ENCODE measurements at regions not wholly inside any gene's neighbourhood (a gene's known extent, or its start where the extent isn't known, plus 50 kb on each side); places are given as distances from the start of the nearest gene placed in this dataset.

- peaks cover 6 to 56% (median 28%) of the 10 kb centered on the region in 4 donors for H3K4me1 ChIP-seq
- no peaks in the 10 kb centered on the region for H3K9me3 ChIP-seq
- WGBS, 5 donors, result 66 to 81% (median 77%) methylated on average over 7 of the region's 7 CpGs
- H3K4me3 ChIP-seq, result no peak overlapping the region
- no peaks in the 10 kb centered on the region for H3K27me3 ChIP-seq
- H3K36me3 ChIP-seq, result no peaks in the 10 kb centered on the region
- no peak for DNase-seq
- TF ChIP-seq CTCF (IDR thresholded peaks at IDR 0.05), result no peak
- no peak for TF ChIP-seq EP300 (IDR thresholded peaks at IDR 0.05)
- no peak for TF ChIP-seq POLR2AphosphoS5 (IDR thresholded peaks at IDR 0.05)
- no peak for TF ChIP-seq POLR2A (IDR thresholded peaks at IDR 0.05)
- no peak overlapping the region for H3K27ac ChIP-seq
- intact Hi-C loops (cut with DNase I; ENCODE audit: low total_unique reads), result no loop called here
Measured at GRCh38 chr3:56889131-56889530, 87.4 kb upstream of the ARHGEF3 start.

DNA sequence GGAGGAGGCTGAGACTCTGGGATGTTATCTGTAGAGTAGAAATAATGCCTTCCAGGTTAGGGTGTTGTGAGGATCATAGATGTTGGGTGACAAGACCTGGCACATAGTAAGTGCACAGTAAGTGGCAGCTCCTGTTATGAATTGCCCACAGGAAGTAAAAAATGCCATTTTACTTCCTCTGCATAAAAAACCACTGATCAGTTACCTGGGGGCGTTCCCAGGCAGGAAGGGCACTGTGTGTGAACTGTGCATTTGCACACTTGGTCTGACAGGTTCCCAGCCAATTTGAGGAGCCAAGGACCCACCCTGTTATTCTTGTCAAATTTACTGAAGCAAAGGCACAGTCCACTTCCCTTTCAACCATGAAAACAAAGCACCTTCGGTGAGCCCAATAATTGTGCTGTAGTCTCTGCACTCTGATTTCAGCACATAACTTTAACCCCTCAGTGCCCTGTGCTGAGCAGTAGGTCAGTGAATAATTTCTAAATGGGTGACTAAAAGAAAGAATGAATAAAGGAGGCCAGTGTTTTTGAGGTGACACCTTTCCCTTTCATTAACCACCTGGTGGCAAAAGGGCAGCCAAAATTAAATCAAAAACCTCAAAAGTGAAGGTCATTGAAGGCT, 85.8 kb upstream of the ARHGEF3 start:
- no peak overlapping the region for H3K27ac ChIP-seq
- no peaks in the 10 kb centered on the region for H3K36me3 ChIP-seq
- peaks cover 6 to 56% (median 28%) of the 10 kb centered on the region in 4 donors for H3K4me1 ChIP-seq
- no peaks in the 10 kb centered on the region for H3K9me3 ChIP-seq
- no peak for DNase-seq
- 10 to 39% (median 17%) methylated on average over 2 of the region's 2 CpGs for WGBS, 5 donors
- no peaks in the 10 kb centered on the region for H3K27me3 ChIP-seq
- H3K4me3 ChIP-seq, result no peak overlapping the region
- intact Hi-C loops (cut with DNase I; ENCODE audit: low total_unique reads), result no loop called here
- no peak for TF ChIP-seq EP300 (IDR thresholded peaks at IDR 0.05)
- TF ChIP-seq CTCF (IDR thresholded peaks at IDR 0.05), result no peak
- no peak for TF ChIP-seq POLR2AphosphoS5 (IDR thresholded peaks at IDR 0.05)
- TF ChIP-seq POLR2A (IDR thresholded peaks at IDR 0.05), result no peak

DNA sequence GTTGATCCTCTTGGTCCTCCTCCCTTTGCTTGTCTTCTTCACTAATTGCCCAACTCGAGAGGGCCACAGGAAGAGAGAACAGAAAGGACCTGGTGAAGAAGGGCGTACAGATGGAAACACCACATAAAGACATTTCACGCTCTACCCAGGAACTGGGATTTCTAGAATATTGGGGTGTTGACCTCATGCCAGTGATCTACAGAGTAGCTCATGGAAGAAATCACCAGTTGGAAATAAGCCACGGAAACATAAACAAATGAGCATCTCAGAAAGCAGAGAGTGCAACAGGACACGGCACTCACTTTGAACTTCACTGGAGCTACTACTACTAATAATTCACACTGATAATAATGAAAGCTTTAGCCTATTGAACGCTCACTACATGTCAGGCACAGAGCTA, 84.6 kb upstream of the ARHGEF3 start:
- Histone ChIP-seq H3K36me3 (no peaks in the 10 kb centered on the region), H3K27ac (no peak overlapping the region), H3K9me3 (no peaks in the 10 kb centered on the region), H3K4me3 (no peak overlapping the region), H3K4me1 (peaks cover 6 to 48% (median 27%) of the 10 kb centered on the region in 4 donors), H3K27me3 (no peaks in the 10 kb centered on the region)
- intact Hi-C loops (cut with DNase I; ENCODE audit: low total_unique reads), result no loop called here
- DNase-seq, result no peak
- 58 to 72% (median 68%) methylated on average over 6 of the region's 6 CpGs for WGBS, 5 donors
- TF ChIP-seq EP300 (IDR thresholded peaks at IDR 0.05) (no peak), CTCF (IDR thresholded peaks at IDR 0.05) (no peak), POLR2AphosphoS5 (IDR thresholded peaks at IDR 0.05) (no peak)

- Histone ChIP-seq H3K4me1 (peaks cover 3 to 44% (median 23%) of the 10 kb centered on the region in 4 donors), H3K9me3 (no peaks in the 10 kb centered on the region), H3K27ac (no peak overlapping the region), H3K27me3 (no peaks in the 10 kb centered on the region), H3K4me3 (no peak overlapping the region), H3K36me3 (no peaks in the 10 kb centered on the region)
- DNase-seq, result no peak
- intact Hi-C loops (cut with DNase I; ENCODE audit: low total_unique reads), result no loop called here
- TF ChIP-seq EP300 (IDR thresholded peaks at IDR 0.05), result no peak
- no peak for TF ChIP-seq POLR2A (IDR thresholded peaks at IDR 0.05)
- no peak for TF ChIP-seq CTCF (IDR thresholded peaks at IDR 0.05)
- no peak for TF ChIP-seq POLR2AphosphoS5 (IDR thresholded peaks at IDR 0.05)
- 81 to 93% (median 92%) methylated on average over 2 of the region's 2 CpGs for WGBS, 5 donors
Measured at GRCh38 chr3:56885879-56886278, 84.1 kb upstream of the ARHGEF3 start.

All from stomach (tissue), 8 donors.